Endodermal cell (in vitro differentiated cells): ENCODE measurements at regions not wholly inside any gene's neighbourhood (a gene's known extent, or its start where the extent isn't known, plus 50 kb on each side); places are given as distances from the start of the nearest gene placed in this dataset.

Experiments used
- DNase-seq: peaks from one replicate; pipeline ENCODE4 v3.0.0-alpha.2; 2017
- H3K27ac ChIP-seq: 2 replicates; pipeline ENCODE4 v1.5.1; 2013; ENCODE audit warnings: mild to moderate bottlenecking, low read depth, low read length, moderate library complexity
- H3K27me3 ChIP-seq: 2 replicates; pipeline ENCODE4 v1.6.1; 2013; ENCODE audit warnings: mild to moderate bottlenecking, low read length, moderate library complexity; ENCODE audit not compliant: insufficient read depth, control insufficient read depth, poor library complexity, severe bottlenecking
- H3K36me3 ChIP-seq: 2 replicates; pipeline ENCODE4 v1.7.0; 2013; ENCODE audit warnings: mild to moderate bottlenecking, low read length, moderate library complexity; ENCODE audit not compliant: control insufficient read depth, insufficient read depth
- H3K4me1 ChIP-seq: one replicate; pipeline ENCODE4 v1.7.0; 2013; ENCODE audit warnings: low read length; ENCODE audit not compliant: control insufficient read depth, insufficient read depth
- H3K4me3 ChIP-seq: 2 replicates; pipeline ENCODE4 v1.5.1; 2013; ENCODE audit warnings: mild to moderate bottlenecking, low read length, moderate library complexity
- H3K9ac ChIP-seq: 2 replicates; pipeline ENCODE4 v1.6.1; 2013; ENCODE audit warnings: mild to moderate bottlenecking, low read length, moderate library complexity; ENCODE audit not compliant: poor library complexity, severe bottlenecking; ENCODE audit errors: extremely low read depth
- H3K9me3 ChIP-seq: 2 replicates; pipeline ENCODE4 v1.6.1; 2013; ENCODE audit warnings: mild to moderate bottlenecking, low read length, moderate library complexity; ENCODE audit not compliant: control insufficient read depth
- H3K27ac Mint-ChIP-seq: 2 replicates; pipeline ENCODE4 v1.8.0; 2020; ENCODE audit warnings: mixed read lengths
- H3K27me3 Mint-ChIP-seq: 2 replicates; pipeline ENCODE4 v1.8.0; 2021; ENCODE audit warnings: mild to moderate bottlenecking, mixed read lengths; ENCODE audit not compliant: insufficient read depth
- H3K36me3 Mint-ChIP-seq: 2 replicates; pipeline ENCODE4 v1.8.0; 2020; ENCODE audit warnings: low read depth, mixed read lengths
- H3K4me1 Mint-ChIP-seq: 2 replicates; pipeline ENCODE4 v1.8.0; 2020; ENCODE audit warnings: mixed read lengths
- H3K4me3 Mint-ChIP-seq: 2 replicates; pipeline ENCODE4 v1.8.0; 2020; ENCODE audit warnings: mild to moderate bottlenecking, moderate library complexity, mixed read lengths
- H3K9me3 Mint-ChIP-seq: 2 replicates; pipeline ENCODE4 v1.8.0; 2020; ENCODE audit warnings: mild to moderate bottlenecking, mixed read lengths
- CTCF ChIP-seq: fragments of 200-600 bp; sonication (generic); conservative IDR thresholded peaks from 2 replicates; pipeline ENCODE4 v1.5.0; 2021; ENCODE audit warnings: antibody characterized with exemption, mild to moderate bottlenecking
- WGBS, 2 experiments: methylation state at CpG; one replicate each; pipeline versions ENCODE4 v1.1.5 to v1.1.7; 2013; ENCODE audit warnings: missing lambda C conversion rate in 2 of 2, mixed read lengths in 1 of 2; ENCODE audit not compliant: insufficient coverage in 1 of 2, insufficient read length in 1 of 2; 5-methylcytosine and 5-hydroxymethylcytosine counted together

GRCh38 chr2:5598156-5598555 is 94.0 kb upstream of the SOX11 start:
- Histone ChIP-seq H3K27me3 (no peaks in the 10 kb centered on the region), H3K4me1 (no peaks in the 10 kb centered on the region), H3K4me3 (no peak overlapping the region), H3K36me3 (no peaks in the 10 kb centered on the region), H3K9me3 (no peaks in the 10 kb centered on the region), H3K27ac (no peak overlapping the region), H3K9ac (no peak overlapping the region)
- no peak for DNase-seq
- no peaks in the 10 kb centered on the region for H3K27me3 Mint-ChIP-seq
- H3K4me1 Mint-ChIP-seq: no peaks in the 10 kb centered on the region
- TF ChIP-seq CTCF: no peak
- H3K4me3 Mint-ChIP-seq: no peak overlapping the region
- H3K27ac Mint-ChIP-seq: no peak overlapping the region
- 91 to 95% methylated on average over 3 to 4 of the region's 4 CpGs for WGBS, 2 experiments
- no peaks in the 10 kb centered on the region for H3K36me3 Mint-ChIP-seq
- H3K9me3 Mint-ChIP-seq: peaks cover 4% of the 10 kb centered on the region

- H3K27me3 ChIP-seq: no peaks in the 10 kb centered on the region
- H3K4me1 ChIP-seq: no peaks in the 10 kb centered on the region
- no peak overlapping the region for H3K9ac ChIP-seq
- no peak overlapping the region for H3K4me3 ChIP-seq
- no peak overlapping the region for H3K27ac Mint-ChIP-seq
- H3K9me3 Mint-ChIP-seq: no peaks in the 10 kb centered on the region
- H3K36me3 Mint-ChIP-seq: no peaks in the 10 kb centered on the region
- DNase-seq: peak; percentile 70
- no peak overlapping the region for H3K27ac ChIP-seq
- H3K9me3 ChIP-seq: no peaks in the 10 kb centered on the region
- H3K4me1 Mint-ChIP-seq: no peaks in the 10 kb centered on the region
- TF ChIP-seq CTCF: no peak
- 60 to 83% methylated on average over 1 to 3 of the region's 3 CpGs for WGBS, 2 experiments
- no peaks in the 10 kb centered on the region for H3K36me3 ChIP-seq
- no peaks in the 10 kb centered on the region for H3K27me3 Mint-ChIP-seq
- no peak overlapping the region for H3K4me3 Mint-ChIP-seq
Observed at GRCh38 chr2:5609201-5609600, 83.0 kb upstream of the SOX11 start.

- no peaks in the 10 kb centered on the region for H3K4me1 ChIP-seq
- H3K27ac Mint-ChIP-seq: no peak overlapping the region
- H3K9me3 ChIP-seq: no peaks in the 10 kb centered on the region
- no peak for TF ChIP-seq CTCF
- H3K9me3 Mint-ChIP-seq: no peaks in the 10 kb centered on the region
- no peaks in the 10 kb centered on the region for H3K27me3 ChIP-seq
- no peak overlapping the region for H3K4me3 Mint-ChIP-seq
- H3K4me3 ChIP-seq: no peak overlapping the region
- no peak overlapping the region for H3K9ac ChIP-seq
- H3K4me1 Mint-ChIP-seq: no peaks in the 10 kb centered on the region
- no peak for DNase-seq
- H3K27me3 Mint-ChIP-seq: peaks cover 3% of the 10 kb centered on the region
- 94 to 95% methylated on average over 2 to 3 of the region's 3 CpGs for whole genome bisulfite sequencing, 2 experiments
- no peaks in the 10 kb centered on the region for H3K36me3 Mint-ChIP-seq
- H3K27ac ChIP-seq: no peak overlapping the region
- H3K36me3 ChIP-seq: no peaks in the 10 kb centered on the region
Observed at GRCh38 chr2:5612666-5613065, 79.5 kb upstream of the SOX11 start.
